ENCODE measurements at regions not wholly inside any gene's neighbourhood (a gene's known extent, or its start where the extent isn't known, plus 50 kb on each side); places are given as distances from the start of the nearest gene placed in this dataset.

GRCh38 chr10:128377988-128378387 is 251.8 kb upstream of the MKI67 start:
- TF ChIP-seq POLR2A (IDR thresholded peaks at IDR 0.05) (no peak), CTCF (IDR thresholded peaks at IDR 0.05) (no peak)

Measured in ovary (tissue), 3 donors.